Sigmoid colon (tissue), 6 donors: ENCODE measurements at regions not wholly inside any gene's neighbourhood (a gene's known extent, or its start where the extent isn't known, plus 50 kb on each side); places are given as distances from the start of the nearest gene placed in this dataset.

ENCODE experiments used
- DNase-seq: peaks from one replicate; pipeline ENCODE4 v3.0.0-alpha.2; 2019
- H3K27ac ChIP-seq, 4 donors: fragments of 200-600 bp; sonication (generic); one replicate each; pipeline ENCODE4 v1.5.1; 2016 to 2019; ENCODE audit warnings: mild to moderate bottlenecking in 1 of 4
- H3K27me3 ChIP-seq, 3 donors: fragments of 200-600 bp; sonication (generic); one replicate each; pipeline ENCODE4 v1.5.1; 2019; ENCODE audit warnings: mild to moderate bottlenecking in 1 of 3
- H3K36me3 ChIP-seq, 4 donors: fragments of 200-600 bp; sonication (generic); one replicate each; pipeline ENCODE4 v1.5.1; 2016 to 2019
- H3K4me1 ChIP-seq, 4 donors: fragments of 200-600 bp; sonication (generic); one replicate each; pipeline ENCODE4 v1.5.1; 2017 to 2019
- H3K4me3 ChIP-seq, 4 donors: fragments of 200-600 bp; sonication (generic); one replicate each; pipeline ENCODE4 v1.5.1; 2017 to 2019; ENCODE audit warnings: mild to moderate bottlenecking in 2 of 4, moderate library complexity in 1 of 4
- H3K9me3 ChIP-seq, 4 donors: fragments of 200-600 bp in 3 of 4; sonication (generic) in 3 of 4; one replicate each; pipeline versions ENCODE4 v1.5.1 to v1.6.1; 2013 to 2019
- CTCF ChIP-seq, 4 experiments: fragments of 450-650 bp in 3 of 4; fragments of 200-600 bp in 1 of 4; IDR thresholded peaks; one replicate each; pipeline ENCODE4 v1.5.1; 2016 to 2019; ENCODE audit warnings: antibody characterized with exemption in 4 of 4, mild to moderate bottlenecking in 3 of 4, moderate library complexity in 2 of 4
- EP300 ChIP-seq, 4 donors: sonication (generic); formaldehyde crosslinking; IDR thresholded peaks; one replicate each; pipeline ENCODE4 v1.6.1; 2017; ENCODE audit warnings: antibody characterized with exemption in 4 of 4
- POLR2A ChIP-seq, 2 donors: fragments of 450-650 bp; IDR thresholded peaks; one replicate each; pipeline ENCODE4 v1.6.1; 2016; ENCODE audit warnings: antibody characterized with exemption in 2 of 2, mild to moderate bottlenecking in 2 of 2, moderate library complexity in 2 of 2
- POLR2AphosphoS5 ChIP-seq, 4 donors: sonication (generic); formaldehyde crosslinking; IDR thresholded peaks; one replicate each; pipeline ENCODE4 v1.6.1; 2017; ENCODE audit warnings: antibody characterized with exemption in 4 of 4
- WGBS, 2 donors: extraction: QIAGEN DNeasy Blood & Tissue Kit; methylation state at CpG; one replicate each; pipeline ENCODE4 v1.1.7; 2013; 5-methylcytosine and 5-hydroxymethylcytosine counted together
- intact Hi-C: fragments of 100-400 bp; cut with DNase I; formaldehyde crosslinking; loops from one replicate; pipeline ENCODE4 v1.15.1; 2023
- donor health status: healthy with polysubstance abuse.
- donor health status: healthy.

DNA sequence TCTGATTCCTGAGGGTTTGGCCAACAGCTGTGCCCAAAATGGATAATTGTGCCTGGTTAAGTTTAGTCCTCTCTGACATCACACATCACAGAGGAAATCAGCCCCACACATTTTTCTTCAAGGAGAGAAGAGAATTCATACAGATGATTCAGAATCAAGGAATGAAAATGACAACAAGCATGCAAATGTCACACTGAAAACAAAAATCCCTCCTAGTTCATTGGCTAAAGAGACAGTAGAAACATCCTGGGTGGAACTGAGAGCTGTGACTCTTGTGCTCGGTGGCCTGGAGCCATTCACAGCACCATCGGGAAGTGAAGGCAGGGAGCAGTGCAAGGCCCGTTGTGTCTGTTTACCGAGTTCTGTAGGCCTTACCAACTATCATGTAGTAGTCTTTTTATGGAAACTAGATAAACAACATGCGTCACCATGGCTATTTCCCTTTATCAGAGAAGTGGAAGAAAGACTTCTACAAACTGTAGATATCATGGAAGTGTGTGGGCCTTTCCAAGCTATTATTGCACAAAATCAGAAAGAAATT is 81.7 kb upstream of the TENT5A start:
- Histone ChIP-seq H3K4me1 (no peaks in the 10 kb centered on the region), H3K36me3 (no peaks in the 10 kb centered on the region), H3K9me3 (no peaks in the 10 kb centered on the region), H3K27ac (no peak overlapping the region), H3K4me3 (no peak overlapping the region), H3K27me3 (no peaks in the 10 kb centered on the region)
- WGBS, 2 donors, result 15 to 65% methylated on average over 5 of the region's 5 CpGs
- DNase-seq, result no peak
- intact Hi-C loops, result no loop called here
- no peak for TF ChIP-seq POLR2A (IDR thresholded peaks at IDR 0.05)
- no peak for TF ChIP-seq POLR2AphosphoS5 (IDR thresholded peaks at IDR 0.05)
- no peak for TF ChIP-seq CTCF (IDR thresholded peaks at IDR 0.05)
- TF ChIP-seq EP300 (IDR thresholded peaks at IDR 0.05), result no peak

GRCh38 chr6:81832304-81832703 is 79.8 kb upstream of the TENT5A start:
- 12 to 66% methylated on average over 4 of the region's 4 CpGs for WGBS, 2 donors
- TF ChIP-seq POLR2AphosphoS5 (IDR thresholded peaks at IDR 0.05) (no peak), CTCF (IDR thresholded peaks at IDR 0.05) (no peak), EP300 (IDR thresholded peaks at IDR 0.05) (no peak), POLR2A (IDR thresholded peaks at IDR 0.05) (no peak)
- no peaks in the 10 kb centered on the region for H3K4me1 ChIP-seq
- no peaks in the 10 kb centered on the region for H3K9me3 ChIP-seq
- no peak for DNase-seq
- intact Hi-C loops, result no loop called here
- H3K4me3 ChIP-seq, result no peak overlapping the region
- H3K27me3 ChIP-seq, result no peaks in the 10 kb centered on the region
- no peak overlapping the region for H3K27ac ChIP-seq
- no peaks in the 10 kb centered on the region for H3K36me3 ChIP-seq

- intact Hi-C loops, result no loop called here
- WGBS, 2 donors, result 24 to 57% methylated on average over 5 of the region's 5 CpGs
- no peak overlapping the region for H3K27ac ChIP-seq
These were observed 78.8 kb upstream of the TENT5A start for GRCh38 chr6:81831274-81831673.

DNA sequence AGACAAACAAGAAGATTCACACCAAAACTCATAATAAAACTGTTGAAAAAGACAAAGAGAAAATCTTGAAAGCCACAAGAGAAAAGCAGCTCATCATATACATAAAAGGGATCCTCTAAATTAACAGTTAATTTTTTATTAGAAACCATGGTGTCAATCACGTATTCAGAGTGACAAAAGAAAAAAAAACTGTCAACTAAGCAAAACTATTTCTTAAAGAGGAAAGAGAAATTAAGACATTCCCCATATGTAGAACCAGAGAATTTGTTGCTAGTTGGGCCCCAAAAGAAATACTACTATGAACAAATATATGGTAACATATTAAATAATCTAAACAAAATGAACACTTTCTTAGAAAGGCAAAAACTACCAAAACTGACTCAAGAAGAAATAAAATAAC is 74.3 kb upstream of the TENT5A start:
- no peak for TF ChIP-seq POLR2A (IDR thresholded peaks at IDR 0.05)
- no peak for TF ChIP-seq POLR2AphosphoS5 (IDR thresholded peaks at IDR 0.05)
- no peak for TF ChIP-seq CTCF (IDR thresholded peaks at IDR 0.05)
- no peak for TF ChIP-seq EP300 (IDR thresholded peaks at IDR 0.05)
- intact Hi-C loops, result no loop called here
- H3K4me3 ChIP-seq, result no peak overlapping the region
- no peaks in the 10 kb centered on the region for H3K27me3 ChIP-seq
- no peak for DNase-seq
- H3K36me3 ChIP-seq, result no peaks in the 10 kb centered on the region
- 0% methylated on average over 1 of the region's 1 CpG for WGBS, 2 donors
- H3K27ac ChIP-seq, result no peak overlapping the region
- H3K9me3 ChIP-seq, result no peaks in the 10 kb centered on the region
- H3K4me1 ChIP-seq, result no peaks in the 10 kb centered on the region

More at GRCh38 chr6:81831274-81831673, 78.8 kb upstream of the TENT5A start:
- Histone ChIP-seq H3K4me3 (no peak overlapping the region), H3K27me3 (no peaks in the 10 kb centered on the region), H3K36me3 (no peaks in the 10 kb centered on the region), H3K9me3 (no peaks in the 10 kb centered on the region), H3K4me1 (no peaks in the 10 kb centered on the region)
- TF ChIP-seq EP300 (IDR thresholded peaks at IDR 0.05), result no peak
- no peak for TF ChIP-seq CTCF (IDR thresholded peaks at IDR 0.05)
- no peak for TF ChIP-seq POLR2AphosphoS5 (IDR thresholded peaks at IDR 0.05)
- TF ChIP-seq POLR2A (IDR thresholded peaks at IDR 0.05), result no peak
- no peak for DNase-seq

GRCh38 chr6:81822568-81822967 is 70.1 kb upstream of the TENT5A start:
- 12 to 64% methylated on average over 3 of the region's 3 CpGs for WGBS, 2 donors
- no peak for TF ChIP-seq EP300 (IDR thresholded peaks at IDR 0.05)
- no peak for TF ChIP-seq POLR2A (IDR thresholded peaks at IDR 0.05)
- no peak for TF ChIP-seq CTCF (IDR thresholded peaks at IDR 0.05)
- no peak for TF ChIP-seq POLR2AphosphoS5 (IDR thresholded peaks at IDR 0.05)
- intact Hi-C loops, result no loop called here

More at GRCh38 chr6:81822568-81822967, 70.1 kb upstream of the TENT5A start:
- no peaks in the 10 kb centered on the region for H3K27me3 ChIP-seq
- no peak overlapping the region for H3K4me3 ChIP-seq
- H3K27ac ChIP-seq, result no peak overlapping the region
- H3K4me1 ChIP-seq, result no peaks in the 10 kb centered on the region
- no peaks in the 10 kb centered on the region for H3K9me3 ChIP-seq
- DNase-seq, result no peak
- no peaks in the 10 kb centered on the region for H3K36me3 ChIP-seq
